HEK293 (cell line): ENCODE measurements at regions not wholly inside any gene's neighbourhood (a gene's known extent, or its start where the extent isn't known, plus 50 kb on each side); places are given as distances from the start of the nearest gene placed in this dataset.
"Not testable (repeated sequence)": the region's sequence is repeated elsewhere in the genome, so short reads cannot be mapped to it uniquely, and the experiment has no call there.

Experiments
- CTCF ChIA-PET: fragments of 350-600 bp; formaldehyde crosslinking; extraction: SDS; loops from one replicate; lab custom pipeline; 2021; ENCODE audit warnings: antibody characterized with exemption; lab: Yijun Ruan, JAX
- POLR2A ChIA-PET: fragments of 300-600 bp; formaldehyde crosslinking; extraction: SDS; loops from one replicate; lab custom pipeline; 2020; ENCODE audit warnings: antibody characterized with exemption, inconsistent platforms; lab: Yijun Ruan, JAX
- H3K27ac ChIP-seq: fragments of 200-500 bp; sonication (Bioruptor generic); 2 replicates; pipeline ENCODE4 v1.5.1; 2014; ENCODE audit warnings: low read depth, low read length, control low read depth, inconsistent platforms; ENCODE audit errors: extremely low read depth
- H3K36me3 ChIP-seq, 2 experiments: fragments of 200-500 bp in 1 of 2; sonication (Bioruptor generic) in 1 of 2; 1 replicate in 1 of 2; 2 replicates in 1 of 2; pipeline ENCODE4 v1.5.1; 2014 to 2017; ENCODE audit warnings: inconsistent platforms in 2 of 2, low read length in 2 of 2; ENCODE audit not compliant: control insufficient read depth in 2 of 2, insufficient read depth in 1 of 2
- H3K4me1 ChIP-seq: fragments of 200-500 bp; sonication (Bioruptor generic); 2 replicates; pipeline ENCODE4 v1.5.1; 2014; ENCODE audit warnings: mild to moderate bottlenecking, low read length, inconsistent platforms; ENCODE audit not compliant: control insufficient read depth, insufficient read depth
- H3K4me3 ChIP-seq: 2 replicates; pipeline ENCODE4 v1.5.1; 2011; ENCODE audit warnings: low read depth, mild to moderate bottlenecking, control low read depth, low read length, moderate library complexity
- H3K9me3 ChIP-seq: fragments of 200-500 bp; sonication (Bioruptor generic); 2 replicates; pipeline ENCODE4 v1.5.1; 2014; ENCODE audit warnings: low read depth, low read length, inconsistent platforms; ENCODE audit not compliant: control insufficient read depth, insufficient read depth

DNA sequence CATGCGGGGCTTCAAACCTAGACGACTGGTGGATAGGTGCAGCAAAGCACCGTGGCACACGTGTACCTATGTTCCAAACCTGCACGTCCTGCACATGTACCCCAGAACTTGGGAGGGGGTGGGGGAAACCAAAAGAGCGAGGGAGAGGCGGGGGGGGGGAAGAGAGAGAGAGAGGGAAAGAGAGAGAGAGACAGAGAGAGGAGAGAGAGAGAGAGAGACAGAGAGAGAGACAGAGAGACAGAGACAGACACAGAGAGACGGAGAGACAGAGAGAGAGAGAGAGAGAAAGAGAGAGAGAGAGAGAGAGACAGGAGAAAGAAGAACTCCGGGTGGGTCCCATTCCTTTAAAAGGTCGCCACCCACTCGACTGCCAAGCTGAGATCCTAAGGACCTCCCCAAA is 55.9 kb upstream of the RNU2-1 start:
- H3K4me1 ChIP-seq, CTCF ChIA-PET, H3K9me3 ChIP-seq, H3K27ac ChIP-seq, H3K36me3 ChIP-seq, POLR2A ChIA-PET, H3K4me3 ChIP-seq: not testable (repeated sequence)

- H3K9me3 ChIP-seq, CTCF ChIA-PET, POLR2A ChIA-PET, H3K36me3 ChIP-seq, H3K4me3 ChIP-seq, H3K27ac ChIP-seq, H3K4me1 ChIP-seq: not testable (repeated sequence)
These were observed 49.8 kb upstream of the RNU2-1 start for GRCh38 chr17:43283606-43284005.
